K562 (cell line): ENCODE measurements at regions not wholly inside any gene's neighbourhood (a gene's known extent, or its start where the extent isn't known, plus 50 kb on each side); places are given as distances from the start of the nearest gene placed in this dataset.

Experiments used
- ATAC-seq: fragments of 200-7000 bp; cut with Tn5 transposase; 3 replicates; pipeline ENCODE4 v1.9.1; 2020; ENCODE audit warnings: moderate library complexity
- BruUV-seq: library from RNA; stranded (reverse); fragments of 400-500 nt; replicated peaks from 2 replicates; lab custom pipeline; 2021; lab: Mats Ljungman, UMichigan
- CTCF ChIA-PET: fragments of 300-600 bp; formaldehyde crosslinking; extraction: SDS; loops from one replicate; lab custom pipeline; 2021; ENCODE audit warnings: low intra/inter-chr PET ratio; lab: Yijun Ruan, JAX
- POLR2A ChIA-PET: fragments of 300-600, 350-650 bp; sonication (Branson Sonifier 250); formaldehyde crosslinking; extraction: SDS; loops from one replicate; lab custom pipeline; 2021; ENCODE audit warnings: antibody characterized with exemption, inconsistent platforms; lab: Yijun Ruan, JAX
- DNase-seq, 4 experiments: peaks; one replicate each; pipeline versions ENCODE4 v3.0.0 to v3.0.0-alpha.2; 2011 to 2018; ENCODE audit warnings: low spot score in 3 of 4, mixed read lengths in 3 of 4; ENCODE audit errors: extremely low read depth in 1 of 4
- FAIRE-seq: peaks from 2 replicates; lab custom pipeline; 2011; peaks lifted over from hg19 to GRCh38; lab: Jason Lieb, UNC
- H2AFZ ChIP-seq: 2 replicates; pipeline ENCODE4 v1.6.0; 2011; ENCODE audit warnings: low read depth, low read length, control low read depth, inconsistent platforms
- H3K27ac ChIP-seq: fragments of 200-600 bp; 3 replicates; pipeline ENCODE4 v1.8.0; 2011; ENCODE audit warnings: low read depth, mild to moderate bottlenecking, control low read depth, inconsistent platforms, low read length, moderate library complexity, mixed read lengths; ENCODE audit errors: extremely low read depth
- H3K27me3 ChIP-seq, 2 experiments: fragments of 300-600 bp in 1 of 2; 2 replicates in 1 of 2; 3 replicates in 1 of 2; pipeline versions ENCODE4 v1.6.0 to v1.8.0; 2011; ENCODE audit warnings: inconsistent platforms in 2 of 2, low read length in 2 of 2, mild to moderate bottlenecking in 1 of 2, mixed read lengths in 1 of 2, moderate library complexity in 1 of 2; ENCODE audit not compliant: control insufficient read depth in 2 of 2, insufficient read depth in 2 of 2
- H3K36me3 ChIP-seq: fragments of 300-600 bp; 3 replicates; pipeline ENCODE4 v1.8.0; 2011; ENCODE audit warnings: mild to moderate bottlenecking, low read length, inconsistent platforms; ENCODE audit not compliant: control insufficient read depth, insufficient read depth
- H3K4me1 ChIP-seq, 2 experiments: fragments of 200-600 bp in 1 of 2; replicated peaks in 1 of 2; 2 replicates in 1 of 2; 3 replicates in 1 of 2; pipeline versions ENCODE4 v1.5.1 to v1.8.0; 2011; ENCODE audit warnings: inconsistent platforms in 2 of 2, low read length in 2 of 2, mild to moderate bottlenecking in 1 of 2, mixed read lengths in 1 of 2, moderate library complexity in 1 of 2; ENCODE audit not compliant: control insufficient read depth in 2 of 2, insufficient read depth in 2 of 2
- H3K4me2 ChIP-seq: 2 replicates; pipeline ENCODE4 v1.6.1; 2011; ENCODE audit warnings: low read length, control low read depth, inconsistent platforms, mixed read lengths; ENCODE audit not compliant: insufficient read depth
- H3K4me3 ChIP-seq: fragments of 200-600 bp; sonication (generic), shearing (Covaris generic); 2 replicates; pipeline ENCODE4 v1.5.1; 2016; ENCODE audit warnings: control low read depth, inconsistent platforms
- H3K79me2 ChIP-seq: fragments of 200-600 bp; 3 replicates; pipeline ENCODE4 v1.8.0; 2011; ENCODE audit warnings: low read length, inconsistent platforms; ENCODE audit not compliant: control insufficient read depth, insufficient read depth
- H3K9ac ChIP-seq, 2 experiments: 2 replicates each; pipeline versions ENCODE4 v1.6.0 to v1.6.1; 2011; ENCODE audit warnings: low read depth in 2 of 2, low read length in 2 of 2, control low read depth in 1 of 2, inconsistent platforms in 1 of 2, mild to moderate bottlenecking in 1 of 2, mixed read lengths in 1 of 2; ENCODE audit not compliant: insufficient read depth in 1 of 2
- H3K9me1 ChIP-seq: one replicate; pipeline ENCODE4 v1.6.0; 2011; ENCODE audit warnings: inconsistent platforms, mild to moderate bottlenecking, low read length, moderate library complexity; ENCODE audit not compliant: control insufficient read depth, insufficient read depth
- H3K9me3 ChIP-seq: replicated peaks from 2 replicates; pipeline ENCODE4 v1.5.1; 2011; ENCODE audit warnings: low read depth, low read length, inconsistent platforms; ENCODE audit not compliant: control insufficient read depth, insufficient read depth
- H4K20me1 ChIP-seq: replicated peaks from 2 replicates; pipeline ENCODE4 v1.6.1; 2011; ENCODE audit warnings: low read length, inconsistent platforms, mixed read lengths; ENCODE audit not compliant: control insufficient read depth, insufficient read depth
- ATF7 ChIP-seq: fragments of 450-650 bp; IDR thresholded peaks from 2 replicates; pipeline ENCODE4 v1.7.1; 2014; ENCODE audit warnings: mild to moderate bottlenecking, moderate library complexity
- DIDO1 ChIP-seq: fragments of 450-650 bp; IDR thresholded peaks from 2 replicates; pipeline ENCODE4 v1.6.1; 2016; ENCODE audit warnings: low read depth, missing biosample characterization, missing genetic modification characterization
- HNRNPL ChIP-seq: fragments of 200-400 bp; formaldehyde crosslinking; IDR thresholded peaks from 2 replicates; pipeline ENCODE4 v1.6.1; 2017; ENCODE audit warnings: low read depth, mild to moderate bottlenecking, low read length
- KAT2B ChIP-seq: IDR thresholded peaks from one replicate; pipeline ENCODE4 v1.6.1; 2012; ENCODE audit warnings: low read depth, mild to moderate bottlenecking, control low read depth, inconsistent platforms, low read length, moderate library complexity
- NFXL1 ChIP-seq: fragments of 450-650 bp; formaldehyde crosslinking; IDR thresholded peaks from 2 replicates; pipeline ENCODE4 v1.4.0; 2021; ENCODE audit warnings: mild to moderate bottlenecking
- RBBP5 ChIP-seq: fragments of 200-600 bp; sonication (generic); IDR thresholded peaks from 2 replicates; pipeline ENCODE4 v1.6.1; 2012; ENCODE audit warnings: borderline replicate concordance, mild to moderate bottlenecking, low read length, control low read depth, inconsistent platforms; ENCODE audit not compliant: insufficient read depth, poor library complexity, severe bottlenecking
- SNIP1 ChIP-seq: fragments of 450-650 bp; IDR thresholded peaks from 2 replicates; pipeline ENCODE4 v1.7.1; 2017; ENCODE audit warnings: low read depth, mild to moderate bottlenecking
- SP1 ChIP-seq: sonication (generic); formaldehyde crosslinking; IDR thresholded peaks from 2 replicates; pipeline ENCODE4 v1.8.1; 2022; ENCODE audit warnings: mild to moderate bottlenecking, missing genetic modification reagents
- THRAP3 ChIP-seq: fragments of 450-650 bp; IDR thresholded peaks from 2 replicates; pipeline ENCODE4 v1.6.1; 2016; ENCODE audit warnings: mild to moderate bottlenecking, inconsistent platforms, borderline replicate concordance
- WGBS: fragments of 100-300 bp; shearing (Covaris generic); methylation state at CpG from one replicate; pipeline ENCODE4 v1.1.6; 2016; ENCODE audit warnings: low coverage, mixed read lengths; ENCODE audit not compliant: insufficient coverage; ENCODE audit errors: missing lambda C conversion rate; 5-methylcytosine and 5-hydroxymethylcytosine counted together
- in situ Hi-C: fragments of 300-500 bp; cut with MboI; formaldehyde crosslinking; loops from 4 replicates; pipeline ENCODE4 v1.15.0; 2018; ENCODE audit warnings: inconsistent platforms, mixed read lengths
- intact Hi-C: fragments of 100-400 bp; cut with micrococcal nuclease; formaldehyde crosslinking; loops from 2 replicates; pipeline ENCODE4 v1.14.2; 2022
- TF ChIP-seq, protein P1 (sequence below): fragments of 450-650 bp; IDR thresholded peaks from 2 replicates; pipeline ENCODE4 v1.6.1; 2016

DNA sequence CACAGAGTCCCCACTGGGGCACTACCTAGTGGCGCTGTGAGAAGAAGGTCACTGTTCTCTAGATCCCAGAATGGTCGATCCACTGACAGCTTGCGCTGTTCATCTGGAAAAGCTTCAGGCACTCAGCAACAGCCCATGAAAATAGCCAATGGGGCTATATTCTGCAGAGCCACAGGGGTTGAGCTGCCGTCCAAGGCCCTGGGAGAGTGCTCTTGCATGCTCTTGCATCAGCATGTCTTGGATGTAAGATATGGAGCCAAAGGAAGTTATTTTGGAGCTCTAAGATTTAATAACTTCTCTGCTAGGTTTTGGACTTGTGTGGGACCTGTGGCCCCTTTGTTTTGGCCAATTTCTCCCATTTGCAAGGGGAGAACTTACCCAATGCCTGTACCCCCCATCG lies 164.7 kb upstream of the HNMT start (continued):
- TF ChIP-seq, protein P1, sequence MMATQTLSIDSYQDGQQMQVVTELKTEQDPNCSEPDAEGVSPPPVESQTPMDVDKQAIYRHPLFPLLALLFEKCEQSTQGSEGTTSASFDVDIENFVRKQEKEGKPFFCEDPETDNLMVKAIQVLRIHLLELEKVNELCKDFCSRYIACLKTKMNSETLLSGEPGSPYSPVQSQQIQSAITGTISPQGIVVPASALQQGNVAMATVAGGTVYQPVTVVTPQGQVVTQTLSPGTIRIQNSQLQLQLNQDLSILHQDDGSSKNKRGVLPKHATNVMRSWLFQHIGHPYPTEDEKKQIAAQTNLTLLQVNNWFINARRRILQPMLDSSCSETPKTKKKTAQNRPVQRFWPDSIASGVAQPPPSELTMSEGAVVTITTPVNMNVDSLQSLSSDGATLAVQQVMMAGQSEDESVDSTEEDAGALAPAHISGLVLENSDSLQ: no peak

DNA sequence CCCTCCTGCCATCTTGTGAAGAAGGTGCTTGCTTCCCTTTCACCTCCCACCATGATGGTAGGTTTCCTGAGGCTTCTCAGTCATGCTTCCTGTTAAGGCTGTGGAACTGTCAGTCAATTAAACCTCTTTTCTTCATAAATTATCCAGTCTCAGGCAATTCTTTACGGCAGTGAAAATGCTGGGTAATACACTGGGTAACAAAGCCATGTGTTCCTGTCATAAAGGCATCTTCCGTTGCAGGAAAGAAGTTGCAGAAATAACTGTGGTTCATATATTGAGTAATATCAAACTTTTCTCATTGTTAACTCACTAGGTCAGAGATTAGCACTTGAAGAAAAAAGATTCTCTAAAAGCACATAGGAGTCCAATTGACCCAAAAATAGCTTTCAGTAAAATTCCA lies 163.9 kb upstream of the HNMT start:
- no peak for ATAC-seq
- Histone ChIP-seq H3K9me1 (no peaks in the 10 kb centered on the region), H3K9me3 (no peaks in the 10 kb centered on the region; the same call in 1 of the 2 replicates), H3K4me2 (no peak overlapping the region), H3K4me3 (no peak overlapping the region), H3K4me1 (no peaks in the 10 kb centered on the region), H3K36me3 (no peaks in the 10 kb centered on the region), H3K9ac (no peak overlapping the region), H4K20me1 (no peaks in the 10 kb centered on the region), H3K27ac (no peak overlapping the region), H3K79me2 (no peaks in the 10 kb centered on the region), H3K27me3 (no peaks in the 10 kb centered on the region), H2AFZ (no peak overlapping the region)
- BruUV-seq: no TSS peak
- in situ Hi-C loops (no loop called here), intact Hi-C loops (no loop called here)
- WGBS: 0% methylated on average over 2 of the region's 2 CpGs
- POLR2A ChIA-PET: no interaction called here
- CTCF ChIA-PET: no interaction called here
- DNase-seq: no peak
- TF ChIP-seq HNRNPL (no peak), SNIP1 (no peak), SP1 (CRISPR knock-in tag) (no peak), NFXL1 (CRISPR knock-in tag) (no peak), DIDO1 (no peak), ATF7 (no peak), THRAP3 (no peak), RBBP5 (no peak), KAT2B (no peak)
- no peak for FAIRE-seq
